ENCODE measurements at regions not wholly inside any gene's neighbourhood (a gene's known extent, or its start where the extent isn't known, plus 50 kb on each side); places are given as distances from the start of the nearest gene placed in this dataset.

DNA sequence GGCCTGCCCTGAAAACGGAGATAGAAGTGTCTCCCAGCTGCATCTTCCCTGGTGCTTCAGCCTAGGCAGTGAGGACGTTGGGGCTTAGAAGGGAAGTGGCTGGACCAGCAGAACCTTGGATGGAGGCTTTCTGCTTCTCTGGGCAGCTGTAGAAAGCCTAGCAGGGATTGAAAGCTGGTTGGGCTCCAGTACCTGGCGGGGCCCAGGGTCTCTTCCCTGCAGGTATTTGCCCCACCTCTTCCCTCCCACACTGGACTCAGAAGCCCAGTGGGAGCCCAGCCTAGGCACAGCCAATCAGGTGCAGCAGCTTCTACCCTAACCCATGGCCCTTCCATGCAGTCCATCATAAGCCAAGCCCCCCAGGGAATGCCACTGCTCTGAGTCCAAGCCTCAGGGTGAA is 190.3 kb upstream of the IRX6 start:
- TF ChIP-seq, protein P1, sequence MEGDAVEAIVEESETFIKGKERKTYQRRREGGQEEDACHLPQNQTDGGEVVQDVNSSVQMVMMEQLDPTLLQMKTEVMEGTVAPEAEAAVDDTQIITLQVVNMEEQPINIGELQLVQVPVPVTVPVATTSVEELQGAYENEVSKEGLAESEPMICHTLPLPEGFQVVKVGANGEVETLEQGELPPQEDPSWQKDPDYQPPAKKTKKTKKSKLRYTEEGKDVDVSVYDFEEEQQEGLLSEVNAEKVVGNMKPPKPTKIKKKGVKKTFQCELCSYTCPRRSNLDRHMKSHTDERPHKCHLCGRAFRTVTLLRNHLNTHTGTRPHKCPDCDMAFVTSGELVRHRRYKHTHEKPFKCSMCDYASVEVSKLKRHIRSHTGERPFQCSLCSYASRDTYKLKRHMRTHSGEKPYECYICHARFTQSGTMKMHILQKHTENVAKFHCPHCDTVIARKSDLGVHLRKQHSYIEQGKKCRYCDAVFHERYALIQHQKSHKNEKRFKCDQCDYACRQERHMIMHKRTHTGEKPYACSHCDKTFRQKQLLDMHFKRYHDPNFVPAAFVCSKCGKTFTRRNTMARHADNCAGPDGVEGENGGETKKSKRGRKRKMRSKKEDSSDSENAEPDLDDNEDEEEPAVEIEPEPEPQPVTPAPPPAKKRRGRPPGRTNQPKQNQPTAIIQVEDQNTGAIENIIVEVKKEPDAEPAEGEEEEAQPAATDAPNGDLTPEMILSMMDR (IDR thresholded peaks at IDR 0.05; ENCODE audit: poor library complexity) = no peak
- TF ChIP-seq EZH2phosphoT487 (IDR thresholded peaks at IDR 0.05; ENCODE audit: low read depth, severe bottlenecking, unreplicated experiment) = no peak
